GM12872 (cell line): ENCODE measurements at regions not wholly inside any gene's neighbourhood (a gene's known extent, or its start where the extent isn't known, plus 50 kb on each side); places are given as distances from the start of the nearest gene placed in this dataset.

ENCODE experiments used
- TF ChIP-seq, protein P1 (sequence below): IDR thresholded peaks from 3 replicates; pipeline ENCODE4 v1.5.1; 2011; ENCODE audit warnings: low read depth, mild to moderate bottlenecking, low read length, moderate library complexity; ENCODE audit not compliant: insufficient read depth

DNA sequence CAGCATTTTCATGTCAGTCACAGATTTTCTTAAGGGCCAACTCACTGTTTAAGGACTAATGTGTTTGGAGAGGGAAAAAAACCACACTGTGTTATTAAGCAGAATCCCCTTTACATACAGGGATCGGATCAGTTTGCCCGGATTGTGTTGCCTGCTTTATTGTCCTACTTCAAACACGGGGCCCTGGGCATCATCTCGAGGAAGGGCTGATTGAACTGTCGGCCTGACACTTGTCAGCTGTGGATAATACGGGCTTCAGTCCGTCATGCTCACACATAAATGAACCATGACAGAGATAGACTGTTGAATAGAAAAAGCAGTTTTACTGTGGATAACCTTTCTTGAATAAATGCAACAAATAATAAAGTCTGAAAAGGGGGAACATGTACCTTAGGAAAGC is 325.0 kb downstream of the ZSWIM6 start:
- TF ChIP-seq, protein P1, sequence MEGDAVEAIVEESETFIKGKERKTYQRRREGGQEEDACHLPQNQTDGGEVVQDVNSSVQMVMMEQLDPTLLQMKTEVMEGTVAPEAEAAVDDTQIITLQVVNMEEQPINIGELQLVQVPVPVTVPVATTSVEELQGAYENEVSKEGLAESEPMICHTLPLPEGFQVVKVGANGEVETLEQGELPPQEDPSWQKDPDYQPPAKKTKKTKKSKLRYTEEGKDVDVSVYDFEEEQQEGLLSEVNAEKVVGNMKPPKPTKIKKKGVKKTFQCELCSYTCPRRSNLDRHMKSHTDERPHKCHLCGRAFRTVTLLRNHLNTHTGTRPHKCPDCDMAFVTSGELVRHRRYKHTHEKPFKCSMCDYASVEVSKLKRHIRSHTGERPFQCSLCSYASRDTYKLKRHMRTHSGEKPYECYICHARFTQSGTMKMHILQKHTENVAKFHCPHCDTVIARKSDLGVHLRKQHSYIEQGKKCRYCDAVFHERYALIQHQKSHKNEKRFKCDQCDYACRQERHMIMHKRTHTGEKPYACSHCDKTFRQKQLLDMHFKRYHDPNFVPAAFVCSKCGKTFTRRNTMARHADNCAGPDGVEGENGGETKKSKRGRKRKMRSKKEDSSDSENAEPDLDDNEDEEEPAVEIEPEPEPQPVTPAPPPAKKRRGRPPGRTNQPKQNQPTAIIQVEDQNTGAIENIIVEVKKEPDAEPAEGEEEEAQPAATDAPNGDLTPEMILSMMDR = no peak

DNA sequence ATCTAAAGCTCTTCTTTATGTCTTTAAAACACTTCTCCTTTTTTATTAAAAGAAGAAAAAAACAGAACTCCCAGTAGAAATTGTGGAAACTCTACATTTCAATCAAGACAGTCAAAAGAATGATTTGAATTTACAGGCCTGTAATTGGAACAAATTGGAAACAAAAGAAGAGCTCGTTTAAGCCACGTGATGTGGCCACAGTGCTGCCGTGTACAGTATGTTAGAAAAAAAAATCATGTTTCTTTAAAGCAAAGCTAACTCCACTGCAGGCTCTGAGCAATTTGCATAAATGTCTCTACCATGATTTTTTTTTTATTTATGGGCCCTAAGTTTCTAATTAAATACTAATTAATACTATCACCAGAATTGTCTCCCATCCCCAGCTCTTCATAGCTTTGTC is 325.6 kb downstream of the ZSWIM6 start:
- TF ChIP-seq, protein P1 = no peak

DNA sequence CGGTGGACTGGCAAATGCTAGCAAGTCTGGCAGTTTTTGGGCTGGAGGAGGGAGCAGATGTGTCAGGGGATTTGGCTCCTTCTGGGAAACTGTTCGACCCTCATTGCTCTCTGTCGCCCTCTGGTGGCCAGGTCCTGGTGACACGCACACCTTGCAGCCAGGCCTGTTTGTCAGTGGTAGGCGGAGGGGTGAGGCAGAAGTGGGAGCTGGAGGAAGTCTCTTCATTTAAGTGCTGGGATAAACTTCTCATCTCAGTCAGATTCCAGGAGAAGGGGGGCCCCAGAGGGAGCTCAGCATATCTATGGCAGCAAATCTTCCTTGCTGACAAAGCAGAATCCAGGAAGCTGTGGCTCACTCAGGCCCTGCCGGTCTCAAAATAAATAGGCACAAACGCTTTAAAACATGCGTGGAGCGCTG is 326.5 kb downstream of the ZSWIM6 start:
- TF ChIP-seq, protein P1 = peak; percentile 98

DNA sequence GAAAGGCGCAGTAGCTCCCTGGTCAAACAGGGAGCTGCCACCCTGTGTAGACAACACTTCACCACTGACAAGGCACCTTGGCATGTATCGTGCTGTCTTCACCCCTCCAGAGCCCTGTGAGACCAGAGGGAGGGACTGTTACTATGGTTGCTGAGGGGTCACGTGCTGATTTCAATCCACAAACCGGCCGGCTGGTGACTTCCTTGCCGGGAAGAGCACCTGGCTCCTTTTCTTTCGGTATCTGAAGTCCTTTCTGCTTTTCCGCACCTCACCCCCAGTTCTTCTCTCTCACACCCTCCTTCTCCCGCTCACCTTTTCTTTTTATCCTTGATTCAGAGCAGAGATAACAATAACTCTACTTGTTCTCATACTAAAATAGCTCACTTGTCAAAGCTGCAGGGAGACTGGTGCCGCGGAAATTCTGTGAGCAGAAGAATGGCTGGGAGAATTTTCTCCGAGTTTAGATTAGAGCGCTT is 327.2 kb downstream of the ZSWIM6 start:
- TF ChIP-seq, protein P1 = no peak

DNA sequence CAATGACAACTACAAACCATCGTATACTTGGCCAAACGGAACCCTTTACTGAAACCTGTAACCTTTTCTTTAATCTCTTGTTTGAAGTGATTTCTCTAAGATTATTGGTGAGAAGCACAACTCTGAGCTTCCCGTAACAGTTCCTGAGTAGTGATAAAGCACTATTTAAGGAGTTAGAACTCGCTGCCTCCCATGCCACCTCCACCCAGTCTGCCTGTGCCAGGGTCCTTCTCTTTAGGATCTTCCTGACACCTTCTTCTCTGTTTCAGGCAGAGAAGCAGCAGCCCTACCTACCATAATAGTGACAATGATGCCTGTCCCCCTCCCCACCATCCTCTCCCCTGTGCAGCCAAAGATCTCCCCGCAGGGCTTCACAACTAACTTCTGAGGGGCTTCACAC is 330.6 kb downstream of the ZSWIM6 start:
- TF ChIP-seq, protein P1 = no peak

DNA sequence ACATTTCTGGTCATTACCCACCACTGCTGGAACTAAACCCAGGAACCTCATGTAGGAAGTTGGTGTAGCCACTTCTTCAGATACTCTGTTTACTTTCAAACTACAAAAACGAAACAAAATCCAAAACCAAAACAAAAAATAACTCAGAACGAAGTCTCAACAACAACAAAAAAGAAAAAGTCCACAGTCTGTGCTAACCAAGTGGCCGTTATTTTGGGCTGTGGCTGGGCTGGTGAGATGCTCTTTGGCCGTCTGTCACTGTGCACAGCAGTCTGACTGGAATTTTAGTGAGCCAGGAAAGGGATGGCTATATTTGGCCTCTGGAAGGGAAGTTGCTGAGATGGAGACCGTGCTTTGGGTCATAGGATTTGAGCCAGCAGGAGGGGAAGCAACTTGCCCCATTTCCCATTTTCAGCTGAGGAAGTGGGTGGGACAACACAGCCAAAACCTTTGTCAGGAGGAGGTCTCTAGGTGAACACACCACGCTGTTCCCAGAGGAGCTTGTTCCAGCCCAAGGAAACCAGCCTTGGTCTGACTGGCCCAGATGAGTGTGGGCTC is 334.1 kb downstream of the ZSWIM6 start:
- TF ChIP-seq, protein P1 = no peak

DNA sequence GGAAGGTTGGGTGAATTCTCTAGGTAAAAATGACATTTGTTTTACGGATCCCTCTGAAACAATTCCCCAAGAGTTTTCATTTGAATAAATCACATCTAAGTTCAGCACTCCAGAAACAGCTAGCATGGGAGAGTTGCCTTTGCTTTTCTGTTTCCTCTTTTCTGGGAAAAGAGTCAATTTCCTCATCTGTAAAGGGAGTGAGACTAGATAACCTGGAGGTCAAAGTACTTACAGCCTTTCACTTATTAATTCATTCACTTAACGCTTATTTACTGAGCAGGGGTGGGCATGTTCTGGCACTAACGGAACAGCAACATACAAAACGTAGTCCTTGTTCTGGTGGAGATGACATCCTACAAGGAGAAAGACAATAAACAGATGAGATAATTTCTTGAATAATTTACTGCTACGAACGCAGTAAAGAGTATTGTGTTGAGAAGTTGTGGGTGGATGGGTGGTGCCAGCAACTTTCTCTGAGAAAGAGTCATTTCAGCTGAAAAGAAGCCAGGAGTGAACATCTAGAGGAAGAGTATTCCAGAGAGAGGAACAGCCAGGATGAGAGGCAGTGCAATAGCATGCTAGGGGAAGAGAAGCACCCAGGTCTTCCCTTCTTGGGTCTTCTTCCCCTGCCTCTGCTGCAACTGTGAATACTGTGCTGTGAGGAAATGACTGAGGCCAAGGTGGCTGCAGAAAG is 335.6 kb downstream of the ZSWIM6 start:
- TF ChIP-seq, protein P1 = no peak
